GM12878 (cell line): ENCODE measurements at regions not wholly inside any gene's neighbourhood (a gene's known extent, or its start where the extent isn't known, plus 50 kb on each side); places are given as distances from the start of the nearest gene placed in this dataset.

Experiments used
- YY1 ChIP-seq: IDR thresholded peaks from 2 replicates; pipeline ENCODE4 v1.6.1; 2011; ENCODE audit warnings: low read depth, mild to moderate bottlenecking, low read length
- TF ChIP-seq, protein P1 (sequence below): fragments of 450-650 bp; formaldehyde crosslinking; IDR thresholded peaks from 2 replicates; pipeline ENCODE4 v1.5.0; 2022; ENCODE audit warnings: mild to moderate bottlenecking, missing genetic modification characterization

- TF ChIP-seq YY1, result no peak
- TF ChIP-seq, protein P1, sequence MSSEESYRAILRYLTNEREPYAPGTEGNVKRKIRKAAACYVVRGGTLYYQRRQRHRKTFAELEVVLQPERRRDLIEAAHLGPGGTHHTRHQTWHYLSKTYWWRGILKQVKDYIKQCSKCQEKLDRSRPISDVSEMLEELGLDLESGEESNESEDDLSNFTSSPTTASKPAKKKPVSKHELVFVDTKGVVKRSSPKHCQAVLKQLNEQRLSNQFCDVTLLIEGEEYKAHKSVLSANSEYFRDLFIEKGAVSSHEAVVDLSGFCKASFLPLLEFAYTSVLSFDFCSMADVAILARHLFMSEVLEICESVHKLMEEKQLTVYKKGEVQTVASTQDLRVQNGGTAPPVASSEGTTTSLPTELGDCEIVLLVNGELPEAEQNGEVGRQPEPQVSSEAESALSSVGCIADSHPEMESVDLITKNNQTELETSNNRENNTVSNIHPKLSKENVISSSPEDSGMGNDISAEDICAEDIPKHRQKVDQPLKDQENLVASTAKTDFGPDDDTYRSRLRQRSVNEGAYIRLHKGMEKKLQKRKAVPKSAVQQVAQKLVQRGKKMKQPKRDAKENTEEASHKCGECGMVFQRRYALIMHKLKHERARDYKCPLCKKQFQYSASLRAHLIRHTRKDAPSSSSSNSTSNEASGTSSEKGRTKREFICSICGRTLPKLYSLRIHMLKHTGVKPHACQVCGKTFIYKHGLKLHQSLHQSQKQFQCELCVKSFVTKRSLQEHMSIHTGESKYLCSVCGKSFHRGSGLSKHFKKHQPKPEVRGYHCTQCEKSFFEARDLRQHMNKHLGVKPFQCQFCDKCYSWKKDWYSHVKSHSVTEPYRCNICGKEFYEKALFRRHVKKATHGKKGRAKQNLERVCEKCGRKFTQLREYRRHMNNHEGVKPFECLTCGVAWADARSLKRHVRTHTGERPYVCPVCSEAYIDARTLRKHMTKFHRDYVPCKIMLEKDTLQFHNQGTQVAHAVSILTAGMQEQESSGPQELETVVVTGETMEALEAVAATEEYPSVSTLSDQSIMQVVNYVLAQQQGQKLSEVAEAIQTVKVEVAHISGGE (CRISPR knock-in tag), result no peak
These were observed 51.6 kb upstream of the FHL2 start for GRCh38 chr2:105450471-105450870.
